WERI-Rb-1 (cell line): ENCODE measurements at regions not wholly inside any gene's neighbourhood (a gene's known extent, or its start where the extent isn't known, plus 50 kb on each side); places are given as distances from the start of the nearest gene placed in this dataset.
A peak's percentile ranks its signal among the peaks of the same experiment; 100 is the strongest.

Experiments
- DNase-seq: peaks from one replicate; pipeline ENCODE4 v3.0.0-alpha.2; 2020
- H3K27ac ChIP-seq: fragments of 250-450 bp; sonication (Bioruptor Pico); 2 replicates; pipeline ENCODE4 v1.5.1; 2020; ENCODE audit warnings: mild to moderate bottlenecking, moderate library complexity
- H3K27me3 ChIP-seq: fragments of 250-450 bp; sonication (Bioruptor Pico); 2 replicates; pipeline ENCODE4 v1.5.1; 2021; ENCODE audit warnings: mild to moderate bottlenecking, low read depth, moderate library complexity; ENCODE audit not compliant: insufficient read depth, severe bottlenecking
- H3K36me3 ChIP-seq: fragments of 250-450 bp; sonication (Bioruptor Pico); 2 replicates; pipeline ENCODE4 v1.5.1; 2020; ENCODE audit warnings: mild to moderate bottlenecking, moderate library complexity
- H3K4me3 ChIP-seq: 2 replicates; pipeline ENCODE4 v1.5.1; 2011; ENCODE audit warnings: low read depth, mild to moderate bottlenecking, control low read depth, low read length
- H3K9me3 ChIP-seq: fragments of 250-450 bp; sonication (Bioruptor Pico); 2 replicates; pipeline ENCODE4 v1.5.1; 2021; ENCODE audit warnings: mild to moderate bottlenecking, moderate library complexity; ENCODE audit not compliant: severe bottlenecking
- TF ChIP-seq, protein P1 (sequence below): IDR thresholded peaks from 2 replicates; pipeline ENCODE4 v1.5.1; 2011; ENCODE audit warnings: low read depth, mild to moderate bottlenecking, control low read depth, inconsistent platforms, low read length

DNA sequence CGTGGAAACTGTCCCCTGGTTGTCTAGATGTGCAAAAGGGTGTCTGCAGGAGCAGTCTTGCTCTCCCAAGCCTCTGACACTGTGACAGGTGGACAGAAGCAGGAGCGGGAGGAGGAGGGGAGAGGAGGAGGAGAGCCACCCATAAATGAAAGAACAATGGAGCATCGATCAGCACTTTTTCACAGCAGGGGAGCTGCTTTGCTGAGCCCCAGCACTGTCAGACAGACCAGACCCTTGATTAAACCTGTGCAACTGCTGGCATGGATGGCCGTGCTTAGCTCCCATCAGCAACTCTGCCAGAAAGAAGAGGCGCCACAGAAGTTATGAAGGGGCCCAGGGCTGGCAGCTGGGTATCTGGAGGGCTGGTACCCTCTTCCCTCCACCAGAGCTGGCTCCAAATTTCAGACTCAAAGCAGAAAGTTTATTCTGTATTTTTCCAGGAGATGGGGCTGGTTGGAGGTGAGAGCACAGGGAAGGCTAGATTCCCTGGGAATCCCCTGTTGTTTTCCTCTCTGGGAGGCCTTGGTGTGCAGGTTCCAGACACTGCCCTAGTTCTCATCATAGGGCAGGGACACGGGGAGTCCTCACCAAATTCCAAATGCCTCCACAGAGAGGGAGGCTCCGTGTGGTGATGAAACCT, 1192.2 kb downstream of the UQCRFS1 start:
- no peaks in the 10 kb centered on the region for H3K27me3 ChIP-seq
- no peaks in the 10 kb centered on the region for H3K9me3 ChIP-seq
- peak; percentile 87 for DNase-seq
- TF ChIP-seq, protein P1, sequence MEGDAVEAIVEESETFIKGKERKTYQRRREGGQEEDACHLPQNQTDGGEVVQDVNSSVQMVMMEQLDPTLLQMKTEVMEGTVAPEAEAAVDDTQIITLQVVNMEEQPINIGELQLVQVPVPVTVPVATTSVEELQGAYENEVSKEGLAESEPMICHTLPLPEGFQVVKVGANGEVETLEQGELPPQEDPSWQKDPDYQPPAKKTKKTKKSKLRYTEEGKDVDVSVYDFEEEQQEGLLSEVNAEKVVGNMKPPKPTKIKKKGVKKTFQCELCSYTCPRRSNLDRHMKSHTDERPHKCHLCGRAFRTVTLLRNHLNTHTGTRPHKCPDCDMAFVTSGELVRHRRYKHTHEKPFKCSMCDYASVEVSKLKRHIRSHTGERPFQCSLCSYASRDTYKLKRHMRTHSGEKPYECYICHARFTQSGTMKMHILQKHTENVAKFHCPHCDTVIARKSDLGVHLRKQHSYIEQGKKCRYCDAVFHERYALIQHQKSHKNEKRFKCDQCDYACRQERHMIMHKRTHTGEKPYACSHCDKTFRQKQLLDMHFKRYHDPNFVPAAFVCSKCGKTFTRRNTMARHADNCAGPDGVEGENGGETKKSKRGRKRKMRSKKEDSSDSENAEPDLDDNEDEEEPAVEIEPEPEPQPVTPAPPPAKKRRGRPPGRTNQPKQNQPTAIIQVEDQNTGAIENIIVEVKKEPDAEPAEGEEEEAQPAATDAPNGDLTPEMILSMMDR = no peak
- no peak overlapping the region for H3K4me3 ChIP-seq
- H3K36me3 ChIP-seq = no peaks in the 10 kb centered on the region
- H3K27ac ChIP-seq = peak overlapping the region; percentile 99

GRCh38 chr19:28019901-28020300, 1193.0 kb downstream of the UQCRFS1 start:
- no peaks in the 10 kb centered on the region for H3K9me3 ChIP-seq
- peak; percentile 31 for DNase-seq
- peak overlapping the region; percentile 25 for H3K4me3 ChIP-seq
- peak overlapping the region; percentile 99 for H3K27ac ChIP-seq
- no peaks in the 10 kb centered on the region for H3K36me3 ChIP-seq
- H3K27me3 ChIP-seq = no peaks in the 10 kb centered on the region
- TF ChIP-seq, protein P1 = no peak

- Histone ChIP-seq H3K9me3 (no peaks in the 10 kb centered on the region), H3K36me3 (no peaks in the 10 kb centered on the region), H3K27ac (peak overlapping the region; percentile 99), H3K27me3 (no peaks in the 10 kb centered on the region), H3K4me3 (no peak overlapping the region)
- DNase-seq = peak; percentile 79
- TF ChIP-seq, protein P1 = no peak
These were observed 1193.6 kb downstream of the UQCRFS1 start for GRCh38 chr19:28019371-28019770.

- Histone ChIP-seq H3K9me3 (no peaks in the 10 kb centered on the region), H3K27ac (peak overlapping the region; percentile 99), H3K36me3 (no peaks in the 10 kb centered on the region), H3K27me3 (no peaks in the 10 kb centered on the region), H3K4me3 (peak overlapping the region; percentile 6)
- TF ChIP-seq, protein P1 = no peak
- DNase-seq = peak; percentile 69
These were observed 1194.5 kb downstream of the UQCRFS1 start for GRCh38 chr19:28018499-28018898.

- Histone ChIP-seq H3K4me3 (no peak overlapping the region), H3K27me3 (no peaks in the 10 kb centered on the region), H3K9me3 (peaks cover 4% of the 10 kb centered on the region), H3K27ac (no peak overlapping the region), H3K36me3 (no peaks in the 10 kb centered on the region)
- TF ChIP-seq, protein P1 = no peak
- no peak for DNase-seq
These were observed 1198.1 kb downstream of the UQCRFS1 start for GRCh38 chr19:28014615-28015405.
